ENCODE measurements at regions not wholly inside any gene's neighbourhood (a gene's known extent, or its start where the extent isn't known, plus 50 kb on each side); places are given as distances from the start of the nearest gene placed in this dataset.
"Not testable (repeated sequence)": the region's sequence is repeated elsewhere in the genome, so short reads cannot be mapped to it uniquely, and the experiment has no call there.

DNA sequence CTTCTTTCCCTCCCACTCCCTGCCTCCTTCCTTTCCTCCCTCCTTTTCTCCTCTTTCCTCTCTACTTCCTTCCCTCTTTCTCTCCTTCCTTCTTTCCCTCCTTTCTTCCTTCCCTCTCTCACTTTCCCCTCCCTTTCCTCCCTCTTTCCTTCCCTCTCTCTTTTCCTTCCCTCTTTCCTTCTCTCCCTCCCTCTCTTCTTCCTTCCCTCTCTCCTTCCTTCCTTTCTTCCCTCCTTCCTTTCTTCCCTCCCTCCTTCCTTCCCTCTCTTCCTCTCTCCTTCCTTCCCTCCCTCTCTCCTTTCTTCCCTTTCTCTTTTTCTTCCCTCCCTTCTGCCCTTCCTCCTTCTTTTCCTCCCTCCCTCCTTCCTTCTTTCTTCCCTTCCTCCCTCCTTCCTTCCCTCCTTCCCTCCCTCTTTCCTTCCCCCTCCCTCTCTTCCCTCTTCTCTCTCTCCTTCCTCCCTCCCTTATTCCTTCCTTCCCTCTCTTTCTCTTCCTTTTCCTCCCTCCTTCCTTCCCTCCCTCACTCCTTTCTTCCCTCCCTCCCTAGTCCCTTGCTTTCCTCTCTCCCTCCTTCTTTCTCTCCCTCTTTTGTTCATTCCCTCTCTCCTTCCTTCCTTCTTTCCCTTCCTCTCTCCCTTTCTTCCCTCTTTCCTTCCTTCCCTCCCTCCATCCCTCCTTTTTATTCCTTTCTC lies 443.9 kb downstream of the ZNF536 start:
- no peak for DNase-seq (ENCODE audit: low read depth)

DNA sequence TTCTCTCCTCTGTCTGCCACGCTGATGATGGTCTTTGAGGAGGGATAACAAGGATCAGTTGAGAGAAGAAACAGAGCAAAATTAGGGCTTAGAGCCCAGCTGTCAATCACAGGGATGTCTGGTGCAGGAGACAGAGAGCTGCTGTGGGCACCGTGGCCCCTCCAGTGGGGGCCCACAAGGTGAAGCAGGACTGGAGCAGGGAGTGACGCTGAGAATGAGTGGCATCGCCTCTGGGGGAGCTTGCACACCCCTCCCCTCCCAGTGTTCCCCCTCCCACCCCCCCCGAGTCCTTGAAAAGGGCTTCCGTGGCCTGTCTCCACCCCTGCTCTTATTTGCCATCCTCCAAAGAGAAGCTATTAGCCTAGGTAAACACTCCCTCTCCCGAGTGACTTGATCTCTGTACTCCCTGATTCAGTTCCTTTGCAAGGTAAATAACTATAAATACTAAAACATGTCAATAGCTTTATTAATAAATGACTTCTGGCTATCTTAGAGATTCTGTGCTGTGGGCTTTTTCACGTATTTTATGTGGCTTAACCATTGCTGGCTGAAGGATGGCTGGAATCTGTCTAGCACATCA lies 440.0 kb downstream of the ZNF536 start:
- no peak for DNase-seq (ENCODE audit: low read depth)

DNA sequence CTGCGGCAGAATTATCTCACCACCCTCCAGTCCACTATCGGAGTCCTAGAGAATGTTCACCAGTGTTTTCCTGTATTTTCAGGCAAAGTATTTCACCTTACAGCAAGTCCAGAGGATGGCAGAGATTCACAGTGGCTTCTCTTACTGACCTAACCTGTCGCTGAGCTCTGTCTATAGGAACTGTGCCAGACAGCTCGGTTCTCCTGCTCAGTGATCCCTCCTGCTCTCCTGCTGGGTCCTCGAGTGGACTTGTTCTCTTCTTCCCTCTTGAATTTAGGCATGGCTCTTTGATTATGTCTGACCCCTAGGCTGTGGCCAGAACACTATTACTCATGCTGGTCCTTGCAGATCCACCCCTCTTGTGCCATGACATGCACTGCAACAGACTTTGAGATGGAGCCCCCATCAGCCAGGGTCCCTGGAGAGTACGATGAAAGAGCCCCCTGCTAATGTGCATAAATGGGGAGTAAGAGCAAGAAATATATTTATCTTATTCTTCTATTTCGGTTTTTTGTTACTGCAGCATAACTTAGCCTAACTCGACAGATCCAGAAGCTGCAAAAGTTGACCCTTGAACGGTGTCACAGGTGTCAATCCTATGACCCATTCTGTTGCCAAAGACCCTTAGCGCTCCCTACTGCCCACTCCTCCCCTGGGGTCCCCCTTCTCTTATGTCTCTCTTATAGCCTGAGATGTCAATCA lies 439.4 kb downstream of the ZNF536 start:
- DNase-seq (ENCODE audit: low read depth): no peak

DNA sequence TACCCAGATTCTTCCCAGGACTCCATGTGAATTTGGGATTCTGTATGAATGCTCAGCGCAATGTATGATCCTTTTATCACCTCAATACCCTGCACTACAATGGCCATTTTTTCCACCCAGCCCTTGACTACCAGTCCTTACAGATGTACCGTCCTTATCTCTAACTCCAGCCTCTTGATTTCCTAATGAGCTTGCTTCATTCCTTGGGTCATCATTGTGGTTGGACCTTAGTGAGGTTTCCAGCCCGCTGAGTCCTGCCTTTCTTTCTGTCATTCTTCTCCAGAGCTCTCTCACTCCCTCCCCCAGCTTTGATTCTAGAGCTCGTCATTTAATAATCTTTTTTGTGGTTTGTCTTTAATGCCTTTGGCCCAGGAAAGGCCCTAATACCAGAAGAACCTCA lies 438.5 kb downstream of the ZNF536 start:
- no peak for DNase-seq (ENCODE audit: low read depth)

DNA sequence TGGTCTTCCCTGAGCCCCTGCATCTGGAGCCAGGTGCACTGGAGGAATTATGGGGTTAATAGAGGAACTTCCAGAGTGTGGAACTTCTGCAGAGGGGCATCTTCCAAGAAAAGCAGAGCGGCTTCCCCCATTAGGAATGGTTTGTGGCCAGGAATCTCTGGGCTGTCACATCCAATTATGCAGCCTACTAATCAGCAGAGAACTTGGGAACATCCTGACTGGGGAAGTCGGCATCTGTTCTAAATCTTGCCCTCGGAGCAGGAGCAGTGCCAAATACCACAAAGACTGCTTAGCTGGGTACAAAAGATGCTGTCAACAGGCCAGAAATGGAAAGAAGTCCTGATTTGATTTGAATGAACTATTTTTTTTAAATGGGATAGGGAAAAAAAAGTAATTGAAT lies 435.1 kb downstream of the ZNF536 start:
- no peak for DNase-seq (ENCODE audit: low read depth)

DNA sequence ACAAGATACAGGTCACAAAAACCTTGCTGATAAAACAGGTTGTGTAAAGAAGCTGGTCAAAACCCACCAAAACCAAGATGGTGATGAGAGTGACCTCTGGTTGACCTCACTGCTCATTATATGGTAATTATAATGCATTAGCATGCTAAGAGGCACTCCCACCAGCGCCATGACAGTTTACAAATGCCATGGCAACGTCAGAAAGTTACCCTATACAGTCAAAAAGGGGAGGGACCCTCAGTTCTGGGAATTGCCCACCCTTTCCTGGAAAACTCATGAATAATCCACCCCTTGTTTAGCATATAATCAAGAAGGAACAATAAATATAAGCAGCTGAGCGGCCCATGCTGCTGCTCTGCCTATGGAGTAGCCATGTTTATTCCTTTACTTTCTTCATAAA lies 434.1 kb downstream of the ZNF536 start:
- DNase-seq (ENCODE audit: low read depth): no peak

DNA sequence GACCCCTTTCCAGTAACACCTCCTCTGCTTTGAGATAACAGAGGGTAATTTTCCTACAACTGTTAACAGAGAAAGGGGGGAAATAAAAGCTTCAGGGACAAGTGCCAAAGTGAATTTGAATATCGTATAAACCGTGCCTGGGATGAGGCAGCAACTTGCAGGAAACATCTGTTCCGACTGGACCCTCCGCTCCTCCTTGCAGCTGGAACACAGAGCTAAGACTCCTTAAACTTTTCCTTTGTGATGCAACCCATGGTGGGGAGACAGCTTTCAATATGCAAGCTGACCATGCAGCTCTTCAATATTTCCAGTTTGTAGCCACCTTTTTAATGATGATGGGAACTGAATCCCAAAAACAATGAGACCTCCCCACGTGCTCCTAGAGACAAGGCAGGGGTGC lies 432.6 kb downstream of the ZNF536 start:
- no peak for DNase-seq (ENCODE audit: low read depth)

DNA sequence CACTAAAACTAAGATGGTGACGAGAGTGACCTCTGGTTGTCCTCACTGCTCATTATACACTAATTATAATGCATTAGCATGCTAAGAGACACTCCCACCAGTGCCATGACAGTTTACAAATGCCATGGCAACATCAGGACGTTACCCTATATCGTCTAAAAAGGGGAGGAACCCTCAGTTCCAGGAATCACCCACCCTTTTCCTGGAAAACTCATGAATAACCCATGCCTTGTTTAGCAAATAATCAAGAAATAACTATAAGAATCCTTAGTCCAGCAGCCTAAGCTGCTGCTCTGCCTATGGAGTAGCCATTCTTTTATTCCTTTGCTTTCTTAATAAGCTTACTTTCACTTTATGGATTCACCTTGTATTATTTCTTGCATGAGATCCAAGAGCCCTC lies 432.1 kb downstream of the ZNF536 start:
- DNase-seq (ENCODE audit: low read depth): not testable (repeated sequence)

DNA sequence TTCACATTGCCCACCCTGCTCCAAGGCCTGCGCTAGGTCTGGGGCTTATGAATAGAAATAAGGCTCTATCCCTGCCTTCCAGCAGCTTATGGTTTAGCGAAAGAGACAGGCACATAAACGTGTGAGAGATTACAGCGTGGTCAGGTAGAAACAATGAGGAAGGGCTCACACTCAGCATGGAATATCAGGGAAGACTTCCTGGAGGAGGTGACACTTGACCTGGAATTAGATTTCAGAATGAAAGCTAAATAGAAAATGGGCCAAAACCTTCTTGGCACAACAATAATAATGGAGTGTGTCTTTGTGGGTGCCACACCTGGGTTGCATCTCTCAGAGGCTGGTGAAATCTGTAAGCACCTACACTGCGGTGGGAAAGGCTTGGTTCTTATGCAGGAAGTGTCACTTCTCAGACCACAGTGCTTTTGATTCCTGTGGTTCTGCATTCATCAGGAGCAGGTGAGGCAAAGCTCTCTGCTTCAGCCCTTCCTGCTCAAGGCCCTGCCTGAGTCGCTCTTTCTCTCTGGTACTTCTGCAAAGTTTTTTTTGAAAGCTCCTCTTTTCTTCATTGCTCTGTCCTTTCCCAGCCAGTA lies 430.3 kb downstream of the ZNF536 start:
- DNase-seq (ENCODE audit: low read depth): no peak

DNA sequence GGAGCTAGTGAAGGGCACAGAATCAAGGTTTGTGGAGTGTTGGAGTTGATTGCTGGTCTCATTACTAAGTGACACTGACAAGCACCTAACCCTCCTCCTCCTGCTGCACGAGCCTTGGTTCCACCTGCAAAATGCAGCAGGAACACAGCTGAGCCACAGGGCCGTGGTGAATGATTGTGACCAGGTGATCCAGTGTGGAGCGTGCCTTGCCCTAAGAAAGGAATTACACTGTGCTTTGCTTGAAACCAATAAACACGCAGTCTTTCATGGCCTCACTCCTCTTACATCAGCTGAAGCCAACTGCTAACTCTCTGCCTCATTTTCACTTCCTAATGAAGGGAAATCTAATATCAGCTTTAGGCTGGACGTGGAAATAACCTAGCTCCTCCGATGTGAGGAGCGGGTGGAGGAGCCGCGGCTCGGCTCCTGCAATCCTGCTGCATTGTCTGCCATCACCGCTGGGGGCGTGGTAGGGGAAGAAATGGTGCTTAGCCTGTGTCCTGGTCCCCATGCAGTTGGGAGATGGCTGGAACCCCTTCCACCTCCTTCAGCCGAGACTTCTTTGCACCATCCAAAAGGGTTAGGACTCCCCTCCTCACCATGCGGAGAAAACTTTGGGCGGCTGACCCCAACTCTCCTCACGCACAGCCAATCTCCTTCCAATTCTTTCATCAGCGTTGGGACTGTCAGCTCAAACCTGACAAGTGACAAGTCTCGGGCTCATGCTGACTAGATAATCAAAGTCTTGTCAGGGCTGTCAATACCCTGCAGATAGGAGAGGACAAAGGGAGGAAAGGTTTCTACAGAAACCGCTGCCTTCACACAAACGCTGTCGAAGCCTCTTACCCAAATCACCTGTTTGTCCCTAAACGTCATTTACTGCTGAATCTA lies 427.9 kb downstream of the ZNF536 start:
- no peak for DNase-seq (ENCODE audit: low read depth)

DNA sequence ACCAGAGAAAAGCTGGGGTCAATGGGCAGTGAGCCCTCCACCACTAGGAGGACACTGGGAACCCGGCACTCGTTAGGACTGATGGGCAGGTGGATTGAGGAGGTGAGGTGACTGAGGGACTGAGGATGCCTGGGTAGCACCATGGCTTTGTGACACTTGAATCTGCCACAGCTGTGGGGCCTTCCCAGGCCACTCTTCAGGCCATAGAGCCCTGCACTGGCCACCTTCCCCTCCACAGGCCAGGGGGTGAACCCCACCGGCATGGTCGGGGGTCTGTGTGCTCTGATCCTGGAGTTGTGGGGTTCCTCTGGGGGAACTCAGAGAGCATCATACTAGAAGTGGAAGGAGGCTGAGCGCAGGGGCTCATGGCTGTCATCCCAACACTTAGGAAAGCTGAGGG lies 423.5 kb downstream of the ZNF536 start:
- DNase-seq (ENCODE audit: low read depth): no peak

DNA sequence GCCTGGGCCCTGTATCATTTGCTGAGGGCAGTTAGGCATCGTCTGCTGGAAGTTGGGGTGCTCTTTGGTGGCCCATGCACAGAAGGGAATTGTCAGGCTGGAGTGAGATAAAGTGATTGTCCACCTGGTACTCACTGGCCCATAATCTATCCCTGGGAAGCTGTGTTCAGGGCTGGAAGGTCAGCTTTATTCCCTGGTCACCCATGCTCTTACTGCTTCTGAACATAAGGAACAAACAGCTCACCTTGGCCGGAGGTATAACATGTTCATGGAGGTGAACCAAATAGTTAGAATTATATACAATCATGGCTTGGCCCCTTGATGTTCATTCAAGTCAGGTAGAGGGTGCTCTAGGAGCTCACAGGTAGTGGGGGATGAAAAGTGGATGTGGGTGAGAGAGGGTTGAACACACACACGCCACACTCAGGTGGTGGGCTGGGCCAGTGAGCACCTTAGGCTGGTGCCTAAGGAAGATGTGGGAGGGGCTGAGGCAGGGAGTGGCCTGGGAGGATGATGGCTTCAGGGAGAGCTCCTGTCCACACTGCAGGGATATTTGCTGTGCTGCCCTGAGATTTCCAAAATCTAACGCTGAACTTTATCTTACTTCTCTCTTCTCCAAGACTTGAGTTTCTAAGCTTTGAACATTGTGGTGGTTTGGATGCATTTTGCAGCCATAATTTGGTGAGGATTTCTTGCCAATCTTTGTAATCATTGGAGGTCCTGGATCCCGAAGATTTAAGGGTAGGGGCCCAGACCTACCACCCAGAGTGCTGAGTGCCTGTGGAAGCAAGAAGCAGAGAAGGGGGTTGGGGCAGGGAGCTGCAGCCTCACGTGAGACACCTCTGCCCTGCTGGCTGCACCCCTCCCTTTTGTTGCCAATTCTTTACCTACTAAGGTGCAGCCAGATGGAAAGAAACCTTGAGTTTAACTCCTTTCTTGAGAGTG lies 420.6 kb downstream of the ZNF536 start:
- DNase-seq (ENCODE audit: low read depth): no peak

DNA sequence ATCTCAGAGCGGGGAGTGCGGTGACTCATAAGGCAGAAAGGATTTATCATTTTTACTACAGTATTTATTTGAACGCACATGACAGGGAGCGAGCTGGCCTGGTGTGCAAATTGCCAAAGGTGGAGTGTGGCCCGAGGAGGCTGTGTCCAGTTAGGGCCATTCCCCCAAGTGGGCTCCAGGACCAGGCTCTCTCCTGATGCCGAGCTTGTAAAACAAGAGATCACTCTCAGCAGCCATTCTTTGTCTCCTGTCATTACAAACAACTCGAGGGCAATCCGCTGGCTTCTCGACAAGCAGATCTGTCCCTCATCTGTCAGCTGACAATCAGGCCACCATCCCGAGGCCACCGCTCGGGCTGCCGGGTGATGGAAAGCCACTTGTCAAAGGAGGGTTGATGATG lies 418.9 kb downstream of the ZNF536 start:
- no peak for DNase-seq (ENCODE audit: low read depth)

DNA sequence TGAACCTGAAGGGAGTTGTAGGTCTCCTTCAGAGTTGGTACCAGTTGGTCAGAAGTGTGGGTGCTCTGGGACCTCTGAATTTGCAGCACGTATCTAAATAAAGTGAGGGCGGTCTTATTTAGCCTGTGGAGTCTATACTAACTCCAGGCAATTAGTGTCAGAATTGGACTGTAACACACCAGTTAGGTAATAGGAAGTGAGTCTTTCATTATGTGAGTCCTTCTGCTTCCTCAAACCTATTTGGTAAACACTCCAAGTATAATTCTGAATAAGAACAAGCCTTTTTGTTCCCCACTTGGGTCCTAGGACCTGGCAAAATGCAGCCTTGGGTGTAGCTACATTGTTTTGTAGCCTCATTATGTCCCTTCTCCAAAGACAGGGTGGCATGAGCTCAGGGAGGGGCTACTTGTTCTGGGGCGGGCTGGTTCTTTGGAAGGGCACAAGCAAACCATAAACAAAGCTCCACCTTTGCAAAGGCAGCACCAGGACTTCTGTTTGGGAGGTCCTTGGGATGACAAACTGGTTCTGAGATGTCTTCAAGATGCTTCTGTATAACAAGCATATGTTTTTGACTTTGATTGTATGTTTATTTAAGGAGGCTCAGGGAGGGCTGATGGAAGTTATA lies 418.0 kb downstream of the ZNF536 start:
- DNase-seq (ENCODE audit: low read depth): no peak

DNA sequence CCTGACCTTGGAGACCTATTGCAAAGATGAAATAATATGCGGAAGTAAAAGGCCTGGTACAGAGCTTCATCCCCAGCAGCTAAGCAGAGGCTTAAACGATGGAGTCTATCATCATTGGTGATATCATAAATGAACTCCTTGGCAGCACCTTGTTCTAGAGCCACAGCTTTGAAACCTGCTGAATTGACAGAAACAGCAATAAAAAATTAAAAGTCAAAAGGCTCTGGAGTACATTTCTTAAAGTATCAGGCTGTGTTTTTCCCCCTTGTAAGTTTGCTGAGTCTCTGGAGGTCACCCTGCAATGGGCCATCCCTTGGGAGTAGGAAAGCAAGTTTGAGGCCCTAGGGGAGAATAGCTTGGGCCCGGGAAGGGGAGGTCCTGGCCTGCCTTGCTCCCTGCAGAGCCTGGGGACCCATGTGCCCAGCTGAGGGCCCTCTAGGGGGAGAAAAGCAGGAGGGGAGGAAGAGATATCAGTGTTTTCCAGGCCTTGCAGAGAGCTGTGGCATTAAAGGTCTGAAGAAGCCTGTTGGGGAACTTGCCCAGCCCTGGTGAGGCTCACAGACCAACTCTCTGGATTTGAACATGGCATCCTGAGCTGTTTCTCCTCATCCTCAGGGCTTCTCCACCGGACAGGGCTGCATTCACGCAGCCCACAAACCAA lies 416.1 kb downstream of the ZNF536 start:
- DNase-seq (ENCODE audit: low read depth): no peak

DNA sequence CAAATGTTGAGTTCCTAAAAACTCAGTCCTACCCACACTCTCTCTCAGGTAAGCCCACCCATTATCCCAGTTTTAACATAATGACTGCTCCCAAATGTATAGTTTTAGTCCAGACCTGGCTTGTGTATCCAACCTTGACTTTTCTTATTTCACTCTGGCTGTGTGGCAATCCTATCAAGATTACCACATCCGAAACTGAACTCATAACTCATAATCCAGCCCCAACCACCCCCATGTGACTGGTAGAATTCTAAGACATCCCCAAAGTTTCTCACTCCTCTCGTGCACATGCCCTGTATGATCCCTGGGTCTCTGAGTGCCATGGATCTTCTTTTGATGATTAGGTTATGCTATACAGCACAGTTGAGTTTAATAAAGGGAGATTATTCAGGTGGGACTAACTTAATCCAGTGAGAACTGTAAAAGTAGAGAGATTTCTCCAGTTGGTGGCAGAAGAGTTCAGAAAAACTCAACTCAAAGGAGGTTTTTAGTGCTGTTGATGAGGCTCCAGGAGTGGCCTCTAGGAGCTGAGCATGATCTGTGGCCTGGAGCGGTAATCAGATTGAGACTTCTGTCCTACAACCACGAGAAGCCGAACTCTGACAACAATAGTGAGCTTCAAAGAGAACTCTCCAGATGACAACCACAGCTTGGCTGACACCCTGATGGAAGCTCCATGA lies 413.4 kb downstream of the ZNF536 start:
- DNase-seq (ENCODE audit: low read depth): no peak

DNA sequence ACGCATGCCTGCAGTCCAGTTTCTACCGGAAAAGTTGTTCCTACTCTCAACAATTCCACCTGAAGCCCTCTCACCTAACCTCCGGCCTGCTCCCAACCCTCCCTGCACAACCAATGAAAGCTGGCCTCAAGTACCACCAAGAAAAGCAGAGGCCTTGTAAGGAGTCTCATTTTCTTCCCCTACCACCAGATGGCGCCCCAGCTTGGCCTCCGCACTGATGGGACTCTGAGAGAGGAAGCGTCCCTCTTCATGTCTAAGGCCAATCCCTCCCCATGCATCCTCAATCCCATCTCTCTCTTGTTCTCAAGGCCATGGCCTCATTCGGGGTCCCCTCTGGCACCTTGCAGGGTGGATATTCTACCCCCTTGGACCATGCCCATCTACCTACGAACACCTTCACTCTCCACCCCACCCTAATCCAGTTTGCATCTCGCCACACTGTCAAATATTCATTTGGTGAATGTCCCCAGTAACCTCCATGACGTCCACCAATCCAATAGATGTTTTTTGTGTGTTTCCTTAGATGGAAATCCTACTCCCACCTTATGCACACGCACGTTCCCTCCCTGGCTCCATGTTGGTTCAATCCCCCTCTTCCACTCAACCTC lies 412.8 kb downstream of the ZNF536 start:
- DNase-seq (ENCODE audit: low read depth): peak; percentile 37

DNA sequence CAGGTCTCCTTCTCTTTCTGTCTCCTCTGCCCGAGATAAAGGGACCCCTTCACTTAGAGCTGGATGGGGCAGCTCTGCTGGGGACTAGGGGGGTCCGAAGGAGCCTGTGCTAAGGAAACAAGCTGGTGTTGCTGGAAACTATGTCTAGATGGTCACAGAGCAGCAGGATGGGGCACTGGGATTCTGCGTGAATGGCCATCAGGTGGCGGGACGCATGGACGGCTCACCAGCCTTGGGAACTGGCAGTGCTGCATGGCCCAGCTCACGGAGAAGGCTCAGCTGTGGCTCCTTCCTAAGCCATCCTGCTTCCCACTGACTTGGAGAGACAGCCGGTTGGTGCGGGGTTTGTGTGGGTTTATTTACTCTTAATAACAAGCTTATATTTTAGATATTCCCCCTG lies 411.8 kb downstream of the ZNF536 start:
- no peak for DNase-seq (ENCODE audit: low read depth)

DNA sequence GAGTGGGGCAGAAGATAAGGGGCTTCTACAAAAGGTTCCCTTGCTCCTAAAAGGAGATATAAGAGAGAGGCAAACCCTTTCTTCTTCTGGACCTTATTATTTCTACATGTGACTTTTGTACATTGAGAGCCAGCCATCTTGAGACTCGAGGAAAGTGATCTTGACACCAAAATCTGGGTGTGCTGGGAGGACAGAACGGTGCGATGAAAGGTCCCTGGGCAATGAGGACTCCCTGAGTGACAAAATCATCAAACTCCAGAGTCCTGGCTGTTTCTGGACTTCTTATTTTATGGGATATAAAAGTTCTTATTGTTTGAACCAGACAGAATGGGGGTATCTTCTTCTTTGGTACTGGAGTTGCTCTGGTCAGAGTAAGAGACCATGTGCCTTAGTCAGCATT lies 411.0 kb downstream of the ZNF536 start:
- DNase-seq (ENCODE audit: low read depth): no peak
